ENCODE measurements at regions not wholly inside any gene's neighbourhood (a gene's known extent, or its start where the extent isn't known, plus 50 kb on each side); places are given as distances from the start of the nearest gene placed in this dataset.
A peak's percentile ranks its signal among the peaks of the same experiment; 100 is the strongest.
"Not testable (repeated sequence)": the region's sequence is repeated elsewhere in the genome, so short reads cannot be mapped to it uniquely, and the experiment has no call there.

- no peak for TF ChIP-seq CTCF (IDR thresholded peaks at IDR 0.05; ENCODE audit: insufficient read depth, low read depth, low read length)
- DNase-seq (ENCODE audit: low read depth): no peak
- H3K4me3 ChIP-seq (ENCODE audit: low read depth, low read length): no peak overlapping the region
Observed at GRCh38 chr14:43665570-43666267, 841.4 kb downstream of the FSCB start.

GRCh38 chr14:43655194-43655593, 851.9 kb downstream of the FSCB start:
- H3K4me3 ChIP-seq (ENCODE audit: low read depth, low read length); DNase-seq (ENCODE audit: low read depth): not testable (repeated sequence)

GRCh38 chr14:43651896-43652295, 855.2 kb downstream of the FSCB start:
- no peak for DNase-seq (ENCODE audit: low read depth)
- TF ChIP-seq CTCF (IDR thresholded peaks at IDR 0.05; ENCODE audit: insufficient read depth, low read depth, low read length): no peak
- H3K4me3 ChIP-seq (ENCODE audit: low read depth, low read length): no peak overlapping the region

- TF ChIP-seq CTCF (IDR thresholded peaks at IDR 0.05; ENCODE audit: insufficient read depth, low read depth, low read length): no peak
- no peak for DNase-seq (ENCODE audit: low read depth)
- H3K4me3 ChIP-seq (ENCODE audit: low read depth, low read length): no peak overlapping the region
Observed at GRCh38 chr14:43651185-43651787, 855.8 kb downstream of the FSCB start.

GRCh38 chr14:43649508-43649907, 857.6 kb downstream of the FSCB start:
- DNase-seq (ENCODE audit: low read depth): no peak
- H3K4me3 ChIP-seq (ENCODE audit: low read depth, low read length): no peak overlapping the region
- TF ChIP-seq CTCF (IDR thresholded peaks at IDR 0.05; ENCODE audit: insufficient read depth, low read depth, low read length): no peak

- no peak for DNase-seq (ENCODE audit: low read depth)
- TF ChIP-seq CTCF (IDR thresholded peaks at IDR 0.05; ENCODE audit: insufficient read depth, low read depth, low read length): peak; percentile 7
- H3K4me3 ChIP-seq (ENCODE audit: low read depth, low read length): no peak overlapping the region
Observed at GRCh38 chr14:43647302-43647701, 859.8 kb downstream of the FSCB start.

GRCh38 chr14:43640718-43641267, 866.3 kb downstream of the FSCB start:
- no peak for DNase-seq (ENCODE audit: low read depth)
- no peak for TF ChIP-seq CTCF (IDR thresholded peaks at IDR 0.05; ENCODE audit: insufficient read depth, low read depth, low read length)
- H3K4me3 ChIP-seq (ENCODE audit: low read depth, low read length): no peak overlapping the region

All from fibroblast of villous mesenchyme (primary cell).